Stimulated activated CD4-positive, alpha-beta T cell treated with anti-CD3 and anti-CD28 coated beads, Interleukin-4, amount 100 ng/mL, for 48 hours (primary cell): ENCODE measurements at regions not wholly inside any gene's neighbourhood (a gene's known extent, or its start where the extent isn't known, plus 50 kb on each side); places are given as distances from the start of the nearest gene placed in this dataset.

Experiments
- DNase-seq, 2 donors: peaks; one replicate each; pipeline ENCODE4 v3.0.0-alpha.2; 2020; ENCODE audit warnings: low read depth in 2 of 2

DNA sequence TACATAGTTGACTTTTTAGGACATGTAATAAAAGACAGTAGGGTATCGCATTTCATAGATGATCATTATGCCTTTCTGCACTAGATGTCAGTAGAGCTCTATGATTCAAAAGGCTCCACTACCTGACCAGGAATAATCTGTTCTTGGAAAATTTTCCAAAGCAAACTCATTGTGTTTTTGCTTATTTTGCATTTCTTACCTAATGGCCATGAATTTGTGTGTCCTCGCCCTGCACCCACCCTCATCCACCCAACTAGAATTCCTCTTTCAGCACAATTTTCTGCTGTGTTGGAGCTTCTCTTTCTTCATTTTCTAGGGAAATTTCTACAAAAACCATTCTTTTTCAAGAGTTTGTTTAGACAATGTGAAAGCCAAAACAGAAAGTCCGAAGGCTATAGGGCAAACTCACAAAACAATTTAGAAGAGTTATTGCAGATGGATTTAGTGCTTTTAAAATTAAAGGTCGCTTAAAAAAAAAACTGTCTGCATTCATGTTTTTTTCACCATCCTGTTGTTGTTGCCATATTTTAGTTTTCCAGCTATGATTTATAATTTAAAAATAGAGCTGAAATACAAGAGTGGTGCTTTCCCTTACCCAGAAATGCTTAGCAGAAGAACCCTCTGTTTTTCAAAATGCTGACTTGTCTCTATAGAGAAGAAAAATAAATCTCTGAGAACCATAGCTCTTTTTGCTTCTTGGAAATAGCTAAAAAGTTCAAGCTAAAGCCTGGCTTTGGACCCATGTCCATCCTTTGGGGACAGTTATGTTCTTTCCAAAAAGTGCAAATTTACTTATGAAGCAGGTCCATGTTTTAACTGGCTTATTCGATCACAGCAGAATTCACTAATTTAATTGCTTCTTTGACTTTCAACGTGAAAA lies 183.7 kb downstream of the SPATA18 start:
- DNase-seq, result no peak

DNA sequence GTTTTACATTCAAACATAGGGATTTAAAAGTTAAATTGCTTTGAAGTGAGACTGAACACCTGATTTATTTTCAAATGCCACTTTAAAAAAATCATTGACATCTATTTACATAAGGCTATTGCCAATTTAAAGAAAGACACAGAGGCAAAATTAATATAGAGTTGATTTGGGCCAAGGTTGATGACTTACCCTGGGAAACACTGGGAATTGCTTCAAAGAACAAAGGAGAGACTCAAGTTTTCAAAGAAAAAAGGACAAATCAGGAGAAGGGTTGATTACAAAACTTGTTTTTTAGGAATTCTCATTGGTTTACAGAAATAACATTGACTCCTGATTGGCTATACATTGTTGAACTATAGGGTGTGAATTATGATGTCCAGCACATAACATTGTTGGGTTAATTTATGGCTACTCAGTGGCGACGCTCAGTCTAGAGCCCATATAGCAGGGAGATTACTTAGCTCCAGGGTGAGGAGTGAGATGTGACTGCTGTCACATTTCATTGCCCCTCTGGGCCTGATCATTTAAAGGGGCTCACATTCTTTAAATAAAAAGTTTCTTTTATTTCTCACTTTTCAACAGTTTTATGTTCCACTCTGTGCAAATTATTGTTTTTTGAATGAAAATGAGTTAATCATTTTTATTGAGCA lies 184.6 kb downstream of the SPATA18 start:
- DNase-seq, result no peak

DNA sequence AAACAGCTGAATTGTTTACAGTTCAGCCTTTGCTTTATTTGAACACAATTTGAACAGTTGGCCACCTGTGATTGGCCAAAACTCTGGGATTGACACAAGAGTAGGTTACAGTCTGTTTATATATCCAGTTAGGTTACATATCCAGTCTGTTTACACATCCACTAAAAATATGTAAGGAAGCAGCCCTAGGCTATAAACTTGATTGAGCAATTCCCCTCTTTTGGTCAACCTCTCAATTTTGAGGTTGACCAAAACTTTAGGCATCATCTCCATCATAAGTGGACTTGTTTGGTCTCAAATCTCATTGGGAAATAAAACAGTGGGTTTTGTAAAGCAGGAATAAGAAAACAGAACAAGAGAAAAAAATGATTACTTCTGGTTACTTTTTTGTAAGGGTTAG lies 190.8 kb downstream of the SPATA18 start:
- DNase-seq, result no peak

DNA sequence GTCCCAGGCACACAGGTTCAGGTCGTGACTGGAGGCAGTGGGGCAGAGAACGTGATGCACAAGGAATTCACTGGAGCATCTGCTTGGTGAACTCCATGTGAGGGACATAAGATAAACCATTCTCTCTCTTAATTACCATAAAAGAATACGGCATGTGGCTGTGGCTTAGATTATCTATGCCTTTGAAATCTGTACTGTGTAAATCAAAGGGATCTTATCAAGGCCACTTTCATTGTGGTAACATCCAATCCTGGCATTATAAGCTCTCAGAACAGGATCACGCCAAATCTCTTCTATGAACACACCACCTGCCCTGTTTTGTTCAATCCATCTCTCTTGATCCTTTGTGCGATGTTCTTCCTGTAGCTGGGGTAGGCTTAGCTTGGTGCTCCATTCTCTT lies 192.3 kb downstream of the SPATA18 start:
- no peak for DNase-seq

DNA sequence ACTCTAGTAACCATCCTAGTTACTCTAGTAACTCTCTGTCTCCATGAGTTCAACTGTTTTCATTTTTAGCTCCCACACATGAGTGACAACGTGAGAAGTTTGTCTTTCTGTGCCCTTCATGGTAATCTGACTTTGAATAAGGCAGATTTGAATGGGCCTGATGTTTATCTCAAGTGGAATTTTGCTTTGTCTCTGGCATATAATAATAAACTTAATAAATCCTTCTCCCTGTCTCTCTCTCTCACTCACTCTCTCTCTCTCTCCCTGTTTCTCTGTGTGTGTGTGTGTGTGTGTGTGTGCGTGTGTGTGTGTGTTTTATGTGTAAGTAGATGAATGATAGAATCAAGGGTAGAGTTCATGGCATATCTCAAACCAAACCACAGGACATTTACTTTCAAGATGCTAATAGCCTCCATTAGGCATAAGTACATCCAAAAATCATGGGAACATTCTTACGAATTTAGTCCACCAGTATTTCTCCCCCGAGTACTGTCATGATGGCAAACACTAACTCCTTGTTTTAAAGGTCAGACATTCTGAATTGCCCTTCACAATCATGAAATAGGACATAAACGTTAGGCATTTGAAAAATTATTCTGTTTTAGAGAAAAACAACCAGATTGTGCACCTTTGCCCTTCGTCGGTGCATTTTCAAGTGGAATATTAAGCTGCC lies 193.1 kb downstream of the SPATA18 start:
- DNase-seq, result no peak

DNA sequence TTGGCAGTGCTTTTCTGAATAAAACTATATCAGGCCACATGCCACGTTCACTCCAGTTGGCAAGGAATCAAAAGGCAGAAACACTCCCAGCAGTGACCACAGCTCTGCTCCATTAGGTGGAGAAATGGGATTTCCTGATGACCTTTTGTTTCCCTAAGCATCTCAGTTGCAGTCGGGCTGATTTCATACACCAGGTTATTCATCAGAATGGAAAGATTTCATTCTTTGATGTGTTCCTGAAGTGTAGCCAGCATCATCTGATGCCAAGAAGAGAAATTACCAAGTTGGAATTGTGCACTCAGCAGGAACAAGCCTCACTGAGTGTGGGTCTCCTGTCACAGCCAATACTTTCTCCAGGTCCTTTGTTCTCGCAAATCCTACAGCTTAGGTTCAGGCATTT lies 193.7 kb downstream of the SPATA18 start:
- DNase-seq, result no peak

DNA sequence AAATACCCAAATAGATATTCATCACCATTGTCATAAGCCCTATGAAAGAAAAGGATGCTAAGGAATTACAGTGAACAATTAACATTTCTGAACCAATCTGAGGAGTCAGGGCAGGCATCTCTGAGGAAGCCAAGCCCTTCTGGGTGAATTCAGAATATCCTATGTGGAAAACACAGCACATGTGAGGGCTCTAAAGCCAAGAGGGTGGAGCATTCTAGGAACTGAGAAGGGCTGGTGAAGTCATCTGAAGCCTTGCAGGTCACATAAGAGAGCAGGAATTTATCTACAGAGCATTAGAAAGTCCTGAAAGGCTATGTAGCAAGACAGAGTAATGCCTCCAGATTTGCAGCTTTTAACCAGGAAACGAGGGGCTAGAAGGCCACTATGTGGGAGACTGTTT lies 195.7 kb downstream of the SPATA18 start:
- DNase-seq, result no peak

DNA sequence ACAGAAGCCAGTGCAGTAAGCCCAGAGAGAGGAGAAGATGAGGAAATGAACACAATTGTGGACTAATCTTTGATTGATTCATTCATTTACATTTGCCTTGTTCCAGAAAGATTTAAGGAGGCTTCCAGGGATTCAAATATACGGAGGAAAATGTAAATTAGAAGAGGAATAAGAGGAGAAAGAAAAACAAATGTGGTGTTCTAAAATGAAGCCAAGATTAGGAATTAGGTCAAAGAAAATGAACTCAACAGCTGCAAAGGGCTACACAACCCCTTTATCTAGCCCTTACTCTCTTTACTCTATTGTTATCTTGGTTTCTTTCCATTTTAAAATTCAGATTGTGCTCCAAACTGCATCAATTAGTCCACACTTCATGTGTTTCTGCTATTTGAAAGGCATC lies 196.8 kb downstream of the SPATA18 start:
- no peak for DNase-seq

DNA sequence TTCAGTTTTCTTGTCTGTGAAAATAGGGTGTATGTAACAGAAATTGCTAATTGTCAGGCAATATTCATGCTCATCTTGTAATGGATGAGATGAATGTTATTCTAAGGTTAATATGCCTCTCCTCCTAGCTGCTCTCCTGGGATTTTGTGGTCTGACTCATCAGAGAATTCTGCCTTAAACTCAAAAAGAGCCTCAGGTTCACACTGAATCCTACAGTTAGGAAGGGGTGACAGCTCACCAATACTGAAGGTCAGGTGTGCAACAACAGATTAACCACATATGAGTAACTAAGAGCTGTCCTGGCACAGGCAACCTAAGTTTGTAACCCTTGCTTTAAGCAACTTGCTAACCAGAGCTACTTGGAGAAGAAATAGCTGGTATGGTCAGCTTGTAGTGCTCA lies 197.7 kb downstream of the SPATA18 start:
- no peak for DNase-seq

DNA sequence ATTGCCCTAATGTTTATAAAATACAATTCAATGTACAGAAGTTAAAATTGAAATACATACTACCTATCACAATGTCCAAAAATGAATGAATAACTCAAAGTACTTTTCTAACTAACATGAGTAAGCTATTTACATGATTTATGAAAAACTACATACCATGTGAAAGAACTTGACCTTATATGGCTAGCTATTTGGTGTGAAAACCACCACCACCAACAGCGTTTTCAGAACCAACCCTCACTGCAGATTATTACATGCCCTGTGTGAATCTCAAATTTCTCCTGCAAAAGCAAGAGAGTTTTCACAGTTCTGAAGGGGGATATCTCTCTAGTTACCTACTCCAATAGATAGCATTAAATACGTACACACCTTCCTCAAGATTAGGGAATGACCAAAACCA lies 198.5 kb downstream of the SPATA18 start:
- no peak for DNase-seq

DNA sequence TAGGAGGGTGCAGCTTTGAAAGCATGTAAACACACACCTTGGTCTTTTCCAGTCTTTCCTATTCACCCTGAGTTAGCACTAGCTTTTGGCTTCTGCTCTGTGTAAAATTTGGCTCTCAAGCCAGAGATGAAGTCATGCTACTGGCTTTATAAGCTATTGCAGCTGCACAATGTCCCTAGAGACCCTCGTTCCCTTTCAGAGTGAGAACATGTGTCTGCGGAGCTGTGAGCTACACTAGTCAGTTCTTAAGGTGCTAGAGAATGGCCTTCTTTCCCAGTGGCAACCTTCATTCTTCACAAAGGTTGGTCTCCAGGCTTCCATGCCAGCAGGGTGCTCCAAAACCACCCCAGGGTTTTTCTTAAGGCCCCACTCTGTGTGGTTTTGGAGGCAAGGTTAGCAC lies 199.1 kb downstream of the SPATA18 start:
- DNase-seq, result no peak

DNA sequence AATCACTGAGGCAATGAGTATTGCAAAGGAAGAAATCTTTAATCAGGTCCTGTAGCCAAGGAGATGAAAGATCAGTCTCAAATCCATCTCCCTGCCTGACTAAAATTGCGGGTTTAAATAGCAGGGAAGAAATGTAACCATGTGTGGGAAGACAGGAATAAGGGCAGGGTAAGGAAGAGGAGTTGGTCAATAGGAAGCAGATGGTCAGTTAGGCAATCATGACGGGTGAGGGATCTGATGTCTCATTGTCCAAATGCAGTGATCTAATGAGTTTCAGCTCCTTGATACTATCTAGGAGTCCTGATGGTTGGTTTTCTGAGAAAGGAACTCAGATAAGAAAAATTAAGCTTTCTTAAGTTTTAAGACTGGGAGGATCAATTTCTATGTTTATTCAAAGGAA lies 200.8 kb downstream of the SPATA18 start:
- DNase-seq, result no peak

DNA sequence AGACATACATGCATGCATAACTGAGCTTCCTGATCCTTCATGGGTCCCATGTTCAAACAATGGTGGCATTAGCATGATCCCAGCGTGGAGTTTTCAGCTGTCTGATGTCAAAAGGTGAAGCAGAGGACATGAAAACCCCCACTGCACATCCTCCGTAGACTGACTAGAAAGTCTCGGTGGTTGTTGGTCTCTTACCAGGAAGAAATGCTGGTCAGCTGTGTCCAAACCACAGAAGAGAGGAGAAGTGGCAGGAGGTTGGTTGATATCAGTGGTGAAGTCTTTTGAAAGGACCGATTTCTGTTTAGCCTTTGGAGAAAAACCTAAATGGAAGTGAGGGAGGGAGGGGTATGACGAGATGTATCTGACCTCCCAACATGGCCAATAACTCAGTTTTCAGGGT lies 201.9 kb downstream of the SPATA18 start:
- no peak for DNase-seq

DNA sequence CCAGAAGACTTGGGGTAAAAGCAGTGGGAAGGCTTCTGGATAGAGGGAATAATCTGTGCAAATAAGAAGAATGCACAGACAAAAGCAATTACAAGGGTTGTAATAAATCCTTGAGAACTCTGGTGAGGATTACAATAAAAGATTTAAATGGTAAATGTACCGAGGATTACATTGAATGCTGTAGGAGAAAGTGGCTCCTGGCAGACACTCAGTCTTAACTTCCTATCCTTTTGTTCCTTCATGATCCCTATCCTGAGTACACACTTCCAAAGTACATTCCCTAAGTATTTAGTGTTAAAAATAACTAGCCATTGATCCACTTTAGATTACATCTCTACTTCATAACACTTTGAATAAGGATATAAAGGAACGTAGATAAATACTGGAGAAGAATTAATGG lies 205.4 kb downstream of the SPATA18 start:
- no peak for DNase-seq

DNA sequence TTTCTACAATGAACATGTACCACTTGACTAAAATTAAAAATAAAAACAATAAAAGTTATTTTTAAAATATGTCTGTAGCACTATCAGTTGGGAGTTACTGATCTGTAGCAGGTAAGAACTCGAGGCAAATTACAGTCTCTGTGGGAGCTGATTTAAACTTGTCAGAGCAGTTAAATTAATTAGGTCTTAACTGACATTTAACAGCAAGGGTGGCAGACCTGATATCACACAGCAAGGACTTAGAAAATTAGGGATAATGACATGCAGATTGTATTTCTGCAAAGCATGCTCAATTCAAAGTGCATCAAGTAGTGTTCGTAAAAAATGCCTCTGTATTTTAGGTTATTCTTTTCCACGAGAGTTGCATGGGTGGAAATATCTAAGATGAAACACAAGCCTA lies 208.9 kb downstream of the SPATA18 start:
- DNase-seq, result no peak

DNA sequence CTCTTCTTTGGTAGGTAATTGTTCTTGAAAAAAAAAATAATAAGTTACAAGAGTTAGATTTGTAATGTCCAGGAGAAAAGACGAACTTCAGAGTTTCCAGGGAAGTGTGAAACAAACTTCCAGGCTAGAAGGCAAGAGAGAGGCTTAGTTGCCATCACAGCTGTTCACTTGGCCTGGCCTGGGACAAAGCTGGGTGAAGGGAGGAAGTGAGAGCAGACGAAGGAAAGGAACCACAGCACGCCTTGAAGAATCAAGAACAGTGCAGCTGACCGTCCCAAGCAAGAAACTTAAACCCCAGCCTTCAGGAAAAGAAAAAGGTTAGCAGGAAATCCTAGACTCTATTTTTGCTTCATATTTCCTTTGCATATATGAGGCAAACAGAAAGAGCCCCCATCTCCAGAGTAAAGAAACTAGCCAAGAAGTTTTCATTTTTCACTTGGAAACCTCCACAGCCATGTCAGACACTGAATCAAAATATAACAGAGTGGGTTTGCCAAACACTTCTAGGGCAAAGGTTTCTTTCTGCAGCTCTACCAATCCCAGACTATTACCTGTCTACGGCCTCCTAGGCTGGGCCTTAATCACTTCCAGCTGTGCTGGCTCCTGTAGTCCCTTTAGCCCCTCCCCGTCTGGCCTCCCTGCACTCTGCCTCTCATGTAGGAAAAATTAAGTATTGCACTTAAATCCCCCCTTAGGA lies 209.6 kb downstream of the SPATA18 start:
- no peak for DNase-seq

DNA sequence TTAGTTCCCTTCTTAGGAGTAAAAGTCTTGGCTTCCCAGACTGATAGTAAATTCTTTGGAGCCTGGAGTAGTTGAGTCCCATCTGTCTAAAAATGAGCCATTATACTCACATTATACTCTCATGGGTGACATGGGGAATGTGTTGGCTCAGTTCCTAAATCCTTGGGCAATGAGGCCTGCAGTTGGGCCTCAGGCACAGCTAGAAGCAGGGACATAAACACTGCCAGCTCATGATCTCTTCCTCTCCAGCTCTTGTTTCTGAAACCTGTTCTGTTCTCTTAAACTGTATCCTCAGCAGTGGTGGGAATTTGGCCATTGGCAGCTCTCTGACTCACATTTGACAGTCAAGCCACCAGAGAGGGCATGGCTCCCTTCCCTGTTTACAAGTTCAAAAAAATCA lies 212.5 kb downstream of the SPATA18 start:
- no peak for DNase-seq

DNA sequence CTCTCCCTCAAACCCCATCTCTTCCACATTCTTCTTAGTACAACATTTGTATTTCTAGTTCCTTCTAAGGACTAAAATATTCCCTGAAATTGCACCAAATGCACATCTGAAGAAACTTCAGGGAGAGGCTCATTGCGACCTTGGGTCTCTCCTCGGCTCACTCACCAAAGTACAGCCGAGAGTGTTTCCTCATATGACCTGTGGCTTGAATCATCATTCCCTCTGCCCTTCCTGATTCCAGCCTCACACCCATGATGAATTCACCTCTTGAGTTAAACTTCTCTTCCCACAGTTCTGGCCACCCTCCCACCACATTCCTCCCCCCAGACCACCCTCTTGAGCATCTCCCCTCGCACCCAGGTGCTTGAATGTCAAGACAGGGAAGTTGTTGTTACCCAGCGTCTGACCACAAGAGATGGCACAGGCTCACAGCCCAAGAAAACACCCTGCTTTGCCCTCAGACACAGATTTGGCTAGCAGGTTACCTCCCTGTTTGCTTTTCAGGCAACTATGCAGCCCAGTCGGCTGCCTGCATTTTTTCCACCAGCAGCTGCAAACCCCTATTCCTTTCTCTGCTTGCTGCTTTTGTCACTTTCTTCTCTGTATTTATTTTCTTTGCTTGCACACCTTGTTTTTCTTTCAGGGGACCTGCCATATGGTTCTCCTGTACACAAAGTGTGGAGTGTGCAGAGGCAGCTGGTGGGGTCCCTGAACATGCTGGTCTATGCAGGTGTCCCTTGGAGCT lies 214.8 kb downstream of the SPATA18 start:
- no peak for DNase-seq

DNA sequence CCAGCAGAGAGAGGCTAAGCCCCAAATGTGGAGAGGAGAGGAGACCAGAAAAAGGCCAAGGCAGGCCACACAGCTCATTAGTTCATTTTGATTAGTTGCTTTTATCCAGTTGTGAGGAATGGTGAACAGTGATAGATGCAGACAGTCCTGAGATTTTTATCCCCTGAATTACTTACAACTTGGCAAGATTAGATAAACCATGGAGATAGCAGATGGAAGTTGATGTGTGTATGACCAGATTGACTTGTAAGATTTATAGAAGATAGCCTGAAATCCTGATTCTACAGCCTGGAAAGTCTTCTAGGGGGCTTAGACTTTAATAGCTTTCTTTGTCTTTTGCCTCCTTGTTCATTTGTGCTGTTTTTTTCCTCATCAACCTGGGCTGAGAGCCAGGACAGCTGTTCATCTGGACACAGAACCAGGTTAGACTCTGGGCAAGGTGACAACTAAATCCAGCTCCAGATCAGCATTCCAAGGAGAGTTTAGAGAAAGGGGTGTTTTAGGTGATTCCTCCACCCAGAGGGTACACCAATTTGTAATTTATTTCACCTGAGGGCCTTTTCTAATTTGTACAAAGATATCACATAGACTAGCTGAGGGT lies 215.5 kb downstream of the SPATA18 start:
- DNase-seq, result no peak

DNA sequence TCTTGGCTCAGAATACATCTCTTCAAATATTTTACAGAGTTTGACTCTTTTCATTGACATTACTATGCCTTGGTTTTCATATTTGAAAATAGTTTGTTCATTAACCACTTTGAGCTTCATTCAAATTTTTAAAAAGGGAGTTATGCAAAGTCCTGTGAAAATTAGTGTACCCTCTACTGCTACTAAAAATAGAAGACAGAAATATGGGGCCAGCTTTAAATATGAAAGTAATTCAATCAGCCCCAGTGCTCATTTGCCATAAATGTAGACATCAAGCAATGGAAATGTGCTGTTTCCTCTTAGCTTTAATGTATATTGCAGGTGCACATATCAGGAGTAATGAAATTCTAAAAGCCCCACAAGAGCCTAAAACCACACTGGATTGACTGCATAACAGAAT lies 218.7 kb downstream of the SPATA18 start:
- DNase-seq, result no peak

DNA sequence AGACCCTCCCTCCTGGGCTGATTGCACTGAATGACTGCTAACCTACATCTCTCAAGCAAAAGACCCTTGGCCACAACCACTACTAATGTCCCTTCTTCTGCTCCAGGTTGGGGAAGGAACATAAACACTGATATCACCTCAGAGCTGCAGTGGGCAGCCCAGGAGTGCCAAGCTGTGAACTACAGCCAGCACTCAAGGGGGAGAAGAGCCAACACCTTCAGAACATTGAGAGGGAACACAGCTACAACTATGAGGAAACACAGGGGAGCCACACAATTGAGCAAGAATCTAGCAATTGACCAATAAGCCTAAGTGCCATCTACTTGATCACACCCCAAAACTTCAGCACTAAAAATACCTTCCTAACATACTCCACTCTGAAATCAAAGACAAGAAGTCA lies 222.8 kb downstream of the SPATA18 start:
- DNase-seq, result no peak
